ENCODE measurements at regions not wholly inside any gene's neighbourhood (a gene's known extent, or its start where the extent isn't known, plus 50 kb on each side); places are given as distances from the start of the nearest gene placed in this dataset.

DNA sequence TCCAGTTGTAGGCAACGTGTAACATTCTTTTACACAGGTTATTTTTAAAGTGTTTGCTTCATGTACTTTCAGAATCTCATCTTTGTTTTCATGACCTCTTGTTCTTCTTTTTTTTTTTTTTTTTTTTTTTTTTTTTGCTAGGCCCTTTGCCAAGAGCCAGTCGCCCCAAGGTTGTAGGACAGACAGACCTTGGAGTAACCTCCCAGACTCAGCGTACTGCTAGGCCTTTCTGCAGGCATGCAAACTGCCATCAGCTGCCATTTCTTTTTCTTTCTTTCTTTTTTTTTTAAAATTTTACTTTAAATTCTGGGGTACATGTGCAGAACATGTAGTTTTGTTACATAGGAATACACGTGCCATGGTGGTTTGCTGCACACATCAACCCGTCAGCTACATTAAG is 452.3 kb upstream of the MDGA2 start:
- H3K56ac ChIP-seq (ENCODE audit: insufficient read length, low read depth, low read length), result no peak overlapping the region
- WGBS (ENCODE audit: extremely low coverage, insufficient read length, low lambda C conversion rate), result no CpG with 5 or more reads among the region's 5 CpGs
- H3K23ac ChIP-seq (ENCODE audit: insufficient read length, low read depth, low read length), result no peak overlapping the region
- H3K79me2 ChIP-seq (ENCODE audit: insufficient read depth, low read length), result no peaks in the 10 kb centered on the region
- no peak overlapping the region for H2BK120ac ChIP-seq (ENCODE audit: low read depth, low read length, poor library complexity, severe bottlenecking)
- no peak overlapping the region for H2AFZ ChIP-seq (ENCODE audit: low read length)
- no peak overlapping the region for H3K27ac ChIP-seq (ENCODE audit: insufficient read length, low read depth, low read length)
- no peak overlapping the region for H4K5ac ChIP-seq (ENCODE audit: insufficient read length, low read depth, low read length)
- H3K4me2 ChIP-seq (ENCODE audit: insufficient read depth, insufficient read length, low read length), result no peak overlapping the region
- no peak overlapping the region for H3K18ac ChIP-seq (ENCODE audit: insufficient read length, low read depth, low read length)
- H4K20me1 ChIP-seq (ENCODE audit: control insufficient read depth, insufficient read depth, insufficient read length), result no peaks in the 10 kb centered on the region
- H3K79me1 ChIP-seq (ENCODE audit: insufficient read depth, low read depth, low read length, poor library complexity, severe bottlenecking), result no peaks in the 10 kb centered on the region
- Mint-ChIP-seq H3K9me3 (no peaks in the 10 kb centered on the region), H3K4me3 (no peak overlapping the region), H3K27ac (no peak overlapping the region), H3K27me3 (ENCODE audit: low read depth) (no peaks in the 10 kb centered on the region), H3K4me1 (peaks cover 5 to 11% of the 10 kb centered on the region in 2 experiments), H3K36me3 (ENCODE audit: insufficient read depth in 1 of 3, low read depth in 3 of 3) (no peaks in the 10 kb centered on the region)
- H3K4ac ChIP-seq (ENCODE audit: low read depth, low read length), result no peak overlapping the region
- no peak overlapping the region for H3K9ac ChIP-seq (ENCODE audit: extremely low read depth, insufficient read length, low read length)
- DNase-seq, result no peak
- H2BK20ac ChIP-seq (ENCODE audit: low read depth, low read length, poor library complexity, severe bottlenecking), result no peak overlapping the region
- H2BK12ac ChIP-seq (ENCODE audit: insufficient read length, low read depth, low read length), result no peak overlapping the region
- no peaks in the 10 kb centered on the region for H3K9me3 ChIP-seq (ENCODE audit: control insufficient read depth, low read depth, low read length)
- no peaks in the 10 kb centered on the region for H3K27me3 ChIP-seq (ENCODE audit: insufficient read depth, low read length)
- no peaks in the 10 kb centered on the region for H3K23me2 ChIP-seq (ENCODE audit: insufficient read length, low read depth, low read length, poor library complexity, severe bottlenecking)
- H2BK5ac ChIP-seq (ENCODE audit: insufficient read length, low read length), result no peak overlapping the region
- TF ChIP-seq, protein P1, sequence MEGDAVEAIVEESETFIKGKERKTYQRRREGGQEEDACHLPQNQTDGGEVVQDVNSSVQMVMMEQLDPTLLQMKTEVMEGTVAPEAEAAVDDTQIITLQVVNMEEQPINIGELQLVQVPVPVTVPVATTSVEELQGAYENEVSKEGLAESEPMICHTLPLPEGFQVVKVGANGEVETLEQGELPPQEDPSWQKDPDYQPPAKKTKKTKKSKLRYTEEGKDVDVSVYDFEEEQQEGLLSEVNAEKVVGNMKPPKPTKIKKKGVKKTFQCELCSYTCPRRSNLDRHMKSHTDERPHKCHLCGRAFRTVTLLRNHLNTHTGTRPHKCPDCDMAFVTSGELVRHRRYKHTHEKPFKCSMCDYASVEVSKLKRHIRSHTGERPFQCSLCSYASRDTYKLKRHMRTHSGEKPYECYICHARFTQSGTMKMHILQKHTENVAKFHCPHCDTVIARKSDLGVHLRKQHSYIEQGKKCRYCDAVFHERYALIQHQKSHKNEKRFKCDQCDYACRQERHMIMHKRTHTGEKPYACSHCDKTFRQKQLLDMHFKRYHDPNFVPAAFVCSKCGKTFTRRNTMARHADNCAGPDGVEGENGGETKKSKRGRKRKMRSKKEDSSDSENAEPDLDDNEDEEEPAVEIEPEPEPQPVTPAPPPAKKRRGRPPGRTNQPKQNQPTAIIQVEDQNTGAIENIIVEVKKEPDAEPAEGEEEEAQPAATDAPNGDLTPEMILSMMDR (conservative IDR thresholded peaks at IDR 0.05), result no peak
- no peak overlapping the region for H4K91ac ChIP-seq (ENCODE audit: insufficient read length, low read depth, low read length)
- no peak overlapping the region for H3T11ph ChIP-seq (ENCODE audit: low read length)
- H3K14ac ChIP-seq (ENCODE audit: insufficient read depth, low read length), result no peak overlapping the region
- no peaks in the 10 kb centered on the region for H3K4me1 ChIP-seq (ENCODE audit: insufficient read depth, low read length)
- H2BK15ac ChIP-seq (ENCODE audit: low read depth, low read length), result no peak overlapping the region
- H4K8ac ChIP-seq (replicated peaks; ENCODE audit: insufficient read length, low read depth, low read length), result no peak overlapping the region
- no peak overlapping the region for H2AK5ac ChIP-seq (ENCODE audit: insufficient read length, low read length)

Measured in H9 (cell line).